ENCODE measurements at regions not wholly inside any gene's neighbourhood (a gene's known extent, or its start where the extent isn't known, plus 50 kb on each side); places are given as distances from the start of the nearest gene placed in this dataset.
"Not testable (repeated sequence)": the region's sequence is repeated elsewhere in the genome, so short reads cannot be mapped to it uniquely, and the experiment has no call there.

GRCh38 chr20:19120011-19120410 is 92.4 kb upstream of the SLC24A3 start:
- DNase-seq (ENCODE audit: low spot score) = no peak

GRCh38 chr20:19120569-19120968 is 91.9 kb upstream of the SLC24A3 start:
- no peak for DNase-seq (ENCODE audit: low spot score)

GRCh38 chr20:19121463-19121862 is 91.0 kb upstream of the SLC24A3 start:
- no peak for DNase-seq (ENCODE audit: low spot score)

DNA sequence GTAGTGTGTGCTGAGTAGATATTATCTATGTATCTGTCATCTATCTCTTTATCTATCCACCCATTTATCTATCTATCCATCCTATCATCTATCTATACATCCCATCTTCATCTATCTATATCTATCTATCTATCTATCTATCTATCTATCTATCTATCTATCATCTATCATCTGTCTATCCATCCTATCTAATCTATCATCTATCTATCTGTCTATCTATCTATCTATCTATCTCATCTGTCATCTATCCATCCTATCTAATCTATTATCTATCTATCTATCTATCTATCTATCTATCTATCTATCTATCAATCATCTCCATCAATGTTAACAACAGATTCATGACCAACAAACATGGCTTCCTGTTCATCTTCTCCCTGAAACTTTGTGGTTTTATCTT is 90.5 kb upstream of the SLC24A3 start:
- DNase-seq (ENCODE audit: low spot score) = no peak

GRCh38 chr20:19122395-19122794 is 90.0 kb upstream of the SLC24A3 start:
- no peak for DNase-seq (ENCODE audit: low spot score)

GRCh38 chr20:19125508-19125907 is 86.9 kb upstream of the SLC24A3 start:
- no peak for DNase-seq (ENCODE audit: low spot score)

DNA sequence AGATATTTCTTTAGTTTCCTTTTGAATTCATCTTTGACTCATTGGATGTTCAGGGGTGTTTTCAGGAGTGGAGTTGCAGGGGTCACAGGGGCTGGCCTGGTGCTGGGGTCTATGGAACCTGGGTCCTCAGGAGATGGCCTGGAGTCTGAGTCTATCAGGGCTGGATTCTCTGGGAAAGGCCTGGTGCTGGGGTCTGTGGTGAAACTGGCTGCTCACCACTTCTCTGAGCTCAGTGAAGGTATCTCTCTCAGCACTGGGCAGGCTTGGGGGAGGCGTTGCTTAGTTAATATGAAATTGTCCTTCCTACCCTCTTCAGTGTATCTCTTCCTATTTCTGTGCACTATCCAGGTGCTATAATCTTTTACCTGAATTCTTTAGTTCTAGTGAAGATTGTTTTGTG is 83.1 kb upstream of the SLC24A3 start:
- no peak for DNase-seq (ENCODE audit: low spot score)

- no peak for DNase-seq (ENCODE audit: low spot score)
Observed at GRCh38 chr20:19129976-19130612, 82.3 kb upstream of the SLC24A3 start.

GRCh38 chr20:19130613-19130984 is 81.8 kb upstream of the SLC24A3 start:
- no peak for DNase-seq (ENCODE audit: low spot score)

DNA sequence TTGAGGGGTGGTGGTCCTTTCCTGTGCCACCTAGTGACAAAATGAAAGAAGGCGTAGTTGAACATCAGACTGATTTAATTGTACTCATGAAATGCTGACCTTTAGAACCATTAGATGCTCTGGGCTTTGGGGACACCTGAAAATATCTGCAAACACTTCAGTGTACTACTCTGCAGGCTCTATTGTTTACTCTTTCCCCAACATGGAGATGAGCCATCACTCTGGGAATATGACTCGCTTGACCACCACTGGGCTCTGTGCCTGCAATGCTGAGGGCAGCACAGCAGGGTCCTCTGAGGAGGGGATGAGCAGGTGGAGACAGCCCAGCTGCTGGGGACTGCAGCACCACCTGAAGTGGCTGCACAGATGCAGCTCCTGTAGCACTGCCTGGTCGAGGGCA is 74.8 kb upstream of the SLC24A3 start:
- no peak for DNase-seq (ENCODE audit: low spot score)

GRCh38 chr20:19138758-19139157 is 73.7 kb upstream of the SLC24A3 start:
- DNase-seq (ENCODE audit: low spot score) = no peak

DNA sequence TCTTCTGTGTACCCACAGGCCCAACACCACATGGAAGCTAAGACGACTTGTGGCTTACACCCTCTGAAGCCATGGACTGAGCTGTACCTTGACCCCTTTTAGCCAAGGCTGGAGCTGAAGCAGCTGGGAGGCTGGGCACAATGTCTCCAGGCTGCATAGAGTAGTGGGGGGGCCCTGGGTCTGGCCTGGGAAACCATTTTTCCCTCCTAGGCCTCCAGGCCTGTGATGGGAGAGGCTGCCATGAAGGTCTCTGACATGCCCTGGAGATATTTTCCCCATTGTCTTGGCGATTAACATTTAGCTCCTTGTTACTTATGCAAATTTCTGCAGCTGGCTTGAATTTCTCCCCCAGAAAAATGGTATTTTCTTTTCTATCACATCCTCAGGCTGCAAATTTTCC is 72.9 kb upstream of the SLC24A3 start:
- not testable (repeated sequence) for DNase-seq (ENCODE audit: low spot score)

GRCh38 chr20:19141998-19142397 is 70.4 kb upstream of the SLC24A3 start:
- DNase-seq (ENCODE audit: low spot score) = no peak

DNA sequence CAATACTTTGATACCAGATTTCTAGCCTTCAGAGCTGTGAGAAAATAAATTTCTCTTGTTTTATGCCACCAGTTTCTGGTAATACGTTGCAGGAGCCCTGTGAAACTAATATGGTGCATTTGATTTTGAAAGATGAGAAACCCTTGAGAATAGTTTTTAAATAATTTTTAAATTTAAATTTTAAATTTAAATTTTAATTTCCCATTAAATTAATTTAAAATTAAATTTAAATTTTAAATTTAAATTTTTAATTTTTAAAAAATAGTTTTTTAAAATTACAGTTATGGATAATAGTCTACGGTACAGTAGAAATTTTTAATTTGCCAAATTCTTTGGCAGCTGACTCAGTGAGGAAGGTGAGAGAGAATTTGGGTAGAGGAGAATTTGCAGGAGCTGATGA is 68.6 kb upstream of the SLC24A3 start:
- no peak for DNase-seq (ENCODE audit: low spot score)

DNA sequence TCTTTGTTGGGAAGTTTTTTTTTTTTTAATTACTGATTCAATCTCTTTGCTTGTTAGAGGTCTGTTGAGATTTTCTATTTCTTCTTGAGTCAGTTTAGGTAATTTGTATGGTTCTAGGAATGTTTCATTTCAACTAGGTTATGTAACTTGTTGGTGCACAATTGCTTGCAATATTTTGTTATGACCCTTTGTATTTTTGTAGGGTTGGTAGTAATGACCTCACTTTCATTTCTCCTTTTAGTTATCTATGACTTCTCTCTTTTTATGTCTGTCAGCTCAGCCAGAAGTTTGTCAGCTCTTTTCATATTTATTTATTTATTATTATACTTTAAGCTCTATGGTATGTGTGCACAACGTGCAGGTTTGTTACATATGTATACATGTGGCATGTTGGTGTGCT is 51.1 kb upstream of the SLC24A3 start:
- DNase-seq (ENCODE audit: low spot score) = no peak
